Trophoblast cell (in vitro differentiated cells and primary cell): ENCODE measurements at regions not wholly inside any gene's neighbourhood (a gene's known extent, or its start where the extent isn't known, plus 50 kb on each side); places are given as distances from the start of the nearest gene placed in this dataset.

Experiments used
- DNase-seq, 2 donors: peaks; one replicate each; pipeline ENCODE4 v3.0.0-alpha.2; 2016
- H2AFZ ChIP-seq: 2 replicates; pipeline ENCODE4 v1.6.1; 2013; ENCODE audit warnings: low read length, moderate library complexity, mild to moderate bottlenecking; ENCODE audit not compliant: insufficient read depth, poor library complexity
- H2AK5ac ChIP-seq: 2 replicates; pipeline ENCODE4 v1.6.1; 2013; ENCODE audit warnings: mild to moderate bottlenecking, low read length
- H2BK120ac ChIP-seq: 2 replicates; pipeline ENCODE4 v1.6.1; 2013; ENCODE audit warnings: low read length, mild to moderate bottlenecking, moderate library complexity; ENCODE audit not compliant: insufficient read depth, poor library complexity
- H2BK12ac ChIP-seq: 2 replicates; pipeline ENCODE4 v1.6.1; 2013; ENCODE audit warnings: mild to moderate bottlenecking, low read length, moderate library complexity
- H2BK5ac ChIP-seq: 2 replicates; pipeline ENCODE4 v1.6.1; 2013; ENCODE audit warnings: low read length, low read depth, moderate library complexity, mild to moderate bottlenecking; ENCODE audit not compliant: poor library complexity
- H3K14ac ChIP-seq: 2 replicates; pipeline ENCODE4 v1.6.1; 2013; ENCODE audit warnings: mild to moderate bottlenecking, low read length
- H3K18ac ChIP-seq: 2 replicates; pipeline ENCODE4 v1.6.1; 2013; ENCODE audit warnings: mild to moderate bottlenecking, low read length
- H3K23ac ChIP-seq: 2 replicates; pipeline ENCODE4 v1.6.1; 2013; ENCODE audit warnings: low read length
- H3K27ac ChIP-seq: 2 replicates; pipeline ENCODE4 v1.5.1; 2013; ENCODE audit warnings: low read depth, mild to moderate bottlenecking, inconsistent platforms, low read length, moderate library complexity
- H3K27me3 ChIP-seq: 2 replicates; pipeline ENCODE4 v1.6.1; 2013; ENCODE audit warnings: inconsistent platforms, mild to moderate bottlenecking, low read length, moderate library complexity; ENCODE audit not compliant: insufficient read depth
- H3K36me3 ChIP-seq, 2 experiments: 1 replicate in 1 of 2; 2 replicates in 1 of 2; pipeline ENCODE4 v1.6.1; 2013; ENCODE audit warnings: low read length in 2 of 2, mild to moderate bottlenecking in 2 of 2, moderate library complexity in 1 of 2; ENCODE audit not compliant: insufficient read depth in 2 of 2, control insufficient read depth in 1 of 2
- H3K4ac ChIP-seq: 2 replicates; pipeline ENCODE4 v1.6.1; 2013; ENCODE audit warnings: low read depth, mild to moderate bottlenecking, low read length, moderate library complexity
- H3K4me1 ChIP-seq, 2 experiments: 1 replicate in 1 of 2; 2 replicates in 1 of 2; pipeline ENCODE4 v1.6.1; 2013; ENCODE audit warnings: low read length in 2 of 2, mild to moderate bottlenecking in 2 of 2, moderate library complexity in 1 of 2; ENCODE audit not compliant: insufficient read depth in 2 of 2, control insufficient read depth in 1 of 2
- H3K4me2 ChIP-seq: 2 replicates; pipeline ENCODE4 v1.6.1; 2013; ENCODE audit warnings: inconsistent platforms, mild to moderate bottlenecking, low read length, moderate library complexity
- H3K4me3 ChIP-seq: 2 replicates; pipeline ENCODE4 v1.5.1; 2013; ENCODE audit warnings: mild to moderate bottlenecking, low read depth, low read length, inconsistent platforms
- H3K79me1 ChIP-seq: one replicate; pipeline ENCODE4 v1.6.1; 2013; ENCODE audit warnings: low read length
- H3K79me2 ChIP-seq: 2 replicates; pipeline ENCODE4 v1.6.1; 2013; ENCODE audit warnings: low read length, mild to moderate bottlenecking; ENCODE audit not compliant: control insufficient read depth, insufficient read depth, poor library complexity
- H3K9ac ChIP-seq: 2 replicates; pipeline ENCODE4 v1.6.1; 2013; ENCODE audit warnings: mild to moderate bottlenecking, low read length
- H3K9me3 ChIP-seq: 2 replicates; pipeline ENCODE4 v1.6.1; 2013; ENCODE audit warnings: low read depth, mild to moderate bottlenecking, control low read depth, inconsistent platforms, low read length; ENCODE audit not compliant: insufficient read depth
- H4K12ac ChIP-seq: 2 replicates; pipeline ENCODE4 v1.6.1; 2013; ENCODE audit warnings: low read depth, mild to moderate bottlenecking, low read length, moderate library complexity
- H4K8ac ChIP-seq: 2 replicates; pipeline ENCODE4 v1.6.1; 2013; ENCODE audit warnings: low read depth, mild to moderate bottlenecking, low read length, moderate library complexity
- H4K91ac ChIP-seq: one replicate; pipeline ENCODE4 v1.6.1; 2013; ENCODE audit warnings: low read depth, mild to moderate bottlenecking, low read length, moderate library complexity
- WGBS: extraction: QIAGEN DNeasy Blood & Tissue Kit; methylation state at CpG from one replicate; pipeline ENCODE4 v1.1.7; 2013; ENCODE audit warnings: missing lambda C conversion rate; ENCODE audit not compliant: insufficient read length, insufficient coverage; ENCODE audit errors: extremely low coverage; 5-methylcytosine and 5-hydroxymethylcytosine counted together

DNA sequence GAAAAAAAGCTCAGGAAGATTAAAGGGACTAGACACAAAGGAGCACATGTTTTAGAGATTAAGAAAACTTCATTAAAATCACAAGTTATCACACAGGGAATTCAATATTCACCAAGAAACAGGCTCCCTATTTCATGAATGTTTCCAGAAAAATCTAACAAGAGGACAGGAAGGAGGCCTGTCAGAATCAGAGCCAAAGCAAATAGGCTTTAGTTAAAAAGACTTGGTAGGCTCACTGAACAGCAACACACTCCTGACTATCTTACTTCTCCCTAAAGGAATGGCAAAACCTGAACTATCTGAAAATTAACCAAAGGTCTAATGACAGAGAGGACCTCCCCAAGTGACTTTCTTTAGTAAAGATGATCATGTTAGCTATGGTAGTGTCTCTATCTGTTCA, 188.3 kb upstream of the MEOX2 start:
- H2BK120ac ChIP-seq = no peak overlapping the region
- no peak overlapping the region for H3K4ac ChIP-seq
- no peaks in the 10 kb centered on the region for H3K4me1 ChIP-seq
- no peaks in the 10 kb centered on the region for H3K9me3 ChIP-seq
- H3K14ac ChIP-seq = no peak overlapping the region
- no peak for DNase-seq
- H3K79me2 ChIP-seq = no peaks in the 10 kb centered on the region
- no peak overlapping the region for H3K4me2 ChIP-seq
- no peaks in the 10 kb centered on the region for H3K79me1 ChIP-seq
- no peak overlapping the region for H3K23ac ChIP-seq
- H4K8ac ChIP-seq = no peak overlapping the region
- H2AK5ac ChIP-seq = no peak overlapping the region
- H3K27ac ChIP-seq = no peak overlapping the region
- no peak overlapping the region for H4K91ac ChIP-seq
- H3K27me3 ChIP-seq = no peaks in the 10 kb centered on the region
- no peak overlapping the region for H3K18ac ChIP-seq
- H4K12ac ChIP-seq = no peak overlapping the region
- H3K9ac ChIP-seq = no peak overlapping the region
- H2BK5ac ChIP-seq = no peak overlapping the region
- H2BK12ac ChIP-seq = no peak overlapping the region
- H2AFZ ChIP-seq = no peak overlapping the region
- H3K36me3 ChIP-seq = no peaks in the 10 kb centered on the region
- H3K4me3 ChIP-seq = no peak overlapping the region

DNA sequence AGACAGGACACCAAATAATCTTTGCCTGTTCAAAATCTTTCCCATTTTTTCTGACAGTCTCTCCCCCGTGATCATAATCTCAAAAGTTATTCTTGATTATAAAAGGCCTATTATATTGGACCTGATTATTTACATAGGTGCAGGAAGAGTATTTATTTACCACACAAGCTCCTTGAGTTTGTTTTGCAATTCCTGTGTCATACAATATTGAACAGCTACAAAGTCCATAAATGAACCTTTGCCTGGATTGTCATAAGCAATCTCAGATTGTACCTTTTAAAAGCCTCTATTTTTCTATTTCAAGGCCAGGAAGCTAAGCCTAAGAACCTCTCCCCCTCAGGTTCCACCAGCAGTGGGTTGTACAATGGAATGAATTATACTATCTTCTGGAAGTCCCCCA, 183.9 kb upstream of the MEOX2 start:
- H3K9me3 ChIP-seq = no peaks in the 10 kb centered on the region
- no peak for DNase-seq
- no peaks in the 10 kb centered on the region for H3K27me3 ChIP-seq
- no peak overlapping the region for H4K12ac ChIP-seq
- no peaks in the 10 kb centered on the region for H3K4me1 ChIP-seq
- no peak overlapping the region for H3K4ac ChIP-seq
- H4K8ac ChIP-seq = no peak overlapping the region
- H3K36me3 ChIP-seq = no peaks in the 10 kb centered on the region
- H2BK5ac ChIP-seq = no peak overlapping the region
- no peak overlapping the region for H2BK120ac ChIP-seq
- H3K4me3 ChIP-seq = no peak overlapping the region
- no peak overlapping the region for H3K4me2 ChIP-seq
- no peak overlapping the region for H3K14ac ChIP-seq
- no peak overlapping the region for H4K91ac ChIP-seq
- H3K27ac ChIP-seq = no peak overlapping the region
- H3K79me1 ChIP-seq = no peaks in the 10 kb centered on the region
- no peak overlapping the region for H2BK12ac ChIP-seq
- H3K23ac ChIP-seq = no peak overlapping the region
- no peak overlapping the region for H2AFZ ChIP-seq
- no CpG with 5 or more reads among the region's 1 CpG for WGBS
- H3K18ac ChIP-seq = no peak overlapping the region
- no peak overlapping the region for H2AK5ac ChIP-seq
- no peak overlapping the region for H3K9ac ChIP-seq
- H3K79me2 ChIP-seq = no peaks in the 10 kb centered on the region

DNA sequence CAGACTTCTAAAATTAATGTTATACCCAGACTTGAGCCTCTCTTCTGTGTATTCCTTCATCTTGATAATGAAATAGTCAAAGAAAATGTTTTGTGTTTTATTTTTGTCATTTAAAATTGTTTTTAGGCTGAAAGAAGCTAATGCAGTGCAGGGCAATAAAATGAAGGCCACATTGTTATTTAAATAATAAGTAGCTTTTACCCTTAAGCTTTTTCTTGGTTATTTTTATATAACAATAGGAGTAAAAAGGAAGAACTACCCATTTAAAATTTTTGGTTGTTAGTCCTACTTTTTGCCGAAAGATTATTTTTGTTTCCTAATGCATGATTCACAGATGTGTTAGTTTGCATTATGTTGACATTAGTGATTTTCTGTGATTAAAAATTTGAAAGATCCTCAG, 181.0 kb upstream of the MEOX2 start:
- Histone ChIP-seq H2AFZ (no peak overlapping the region), H3K4me3 (no peak overlapping the region), H2BK120ac (no peak overlapping the region), H3K4ac (no peak overlapping the region), H2BK12ac (no peak overlapping the region), H3K79me1 (no peaks in the 10 kb centered on the region), H4K91ac (no peak overlapping the region), H3K36me3 (no peaks in the 10 kb centered on the region), H4K12ac (no peak overlapping the region), H3K14ac (no peak overlapping the region), H4K8ac (no peak overlapping the region), H2AK5ac (no peak overlapping the region), H3K18ac (no peak overlapping the region), H3K79me2 (no peaks in the 10 kb centered on the region), H2BK5ac (no peak overlapping the region), H3K9ac (no peak overlapping the region), H3K27me3 (no peaks in the 10 kb centered on the region), H3K9me3 (no peaks in the 10 kb centered on the region), H3K27ac (no peak overlapping the region), H3K4me1 (no peaks in the 10 kb centered on the region), H3K4me2 (no peak overlapping the region), H3K23ac (no peak overlapping the region)
- WGBS = no CpG with 5 or more reads among the region's 1 CpG
- DNase-seq = no peak

DNA sequence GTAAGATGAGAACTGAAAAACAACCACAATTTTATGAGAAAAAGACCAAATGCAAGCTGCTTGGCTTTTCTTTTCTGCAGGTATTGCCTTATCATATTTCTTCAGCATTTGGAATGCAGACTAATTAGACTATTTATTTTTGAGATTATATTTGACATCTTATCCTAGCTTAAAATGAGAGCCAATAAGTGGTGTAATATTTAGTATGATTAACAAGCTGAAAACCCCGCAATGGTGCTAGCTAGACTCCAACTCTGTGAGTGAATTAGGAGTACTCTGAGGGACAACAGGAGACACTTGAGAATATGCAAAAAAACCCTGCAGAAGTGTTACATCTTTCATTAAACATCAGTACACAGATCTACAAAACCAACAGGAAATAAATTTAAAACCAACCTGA, 180.3 kb upstream of the MEOX2 start:
- Histone ChIP-seq H2AK5ac (no peak overlapping the region), H3K27ac (no peak overlapping the region), H2BK120ac (no peak overlapping the region), H3K18ac (no peak overlapping the region), H3K79me2 (no peaks in the 10 kb centered on the region), H3K4me3 (no peak overlapping the region), H3K9me3 (no peaks in the 10 kb centered on the region), H3K36me3 (no peaks in the 10 kb centered on the region), H4K12ac (no peak overlapping the region), H2AFZ (no peak overlapping the region), H2BK12ac (no peak overlapping the region), H3K14ac (no peak overlapping the region), H2BK5ac (no peak overlapping the region), H4K91ac (no peak overlapping the region), H3K9ac (no peak overlapping the region), H3K79me1 (no peaks in the 10 kb centered on the region), H4K8ac (no peak overlapping the region), H3K4me1 (no peaks in the 10 kb centered on the region), H3K23ac (no peak overlapping the region), H3K4me2 (no peak overlapping the region), H3K4ac (no peak overlapping the region), H3K27me3 (no peaks in the 10 kb centered on the region)
- no peak for DNase-seq
- no CpG with 5 or more reads among the region's 1 CpG for WGBS

DNA sequence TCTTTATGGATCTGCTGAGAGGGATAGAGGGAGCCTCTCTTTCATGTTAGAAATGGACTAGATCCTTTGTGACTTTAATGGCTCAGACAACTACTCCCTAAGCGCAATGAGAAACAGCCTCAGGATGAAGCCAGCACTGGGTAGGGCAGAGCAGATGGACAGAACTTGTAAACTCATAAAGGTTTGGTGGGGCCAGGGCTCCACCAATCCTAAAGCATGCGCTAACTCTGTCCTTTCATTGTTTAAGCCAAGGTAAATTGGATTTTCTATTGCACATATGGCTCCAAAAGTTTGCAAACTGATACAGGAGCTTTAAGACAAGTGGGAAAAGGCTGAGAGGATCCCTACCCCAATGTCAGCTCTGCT, 178.1 kb upstream of the MEOX2 start:
- no peak overlapping the region for H4K12ac ChIP-seq
- DNase-seq = no peak
- no peak overlapping the region for H3K23ac ChIP-seq
- no peak overlapping the region for H3K14ac ChIP-seq
- no peak overlapping the region for H3K18ac ChIP-seq
- H4K8ac ChIP-seq = no peak overlapping the region
- no peak overlapping the region for H2BK5ac ChIP-seq
- no peaks in the 10 kb centered on the region for H3K36me3 ChIP-seq
- no peak overlapping the region for H3K27ac ChIP-seq
- no peak overlapping the region for H2BK12ac ChIP-seq
- no CpG with 5 or more reads among the region's 2 CpGs for WGBS
- no peaks in the 10 kb centered on the region for H3K27me3 ChIP-seq
- H3K4me3 ChIP-seq = no peak overlapping the region
- H3K9me3 ChIP-seq = no peaks in the 10 kb centered on the region
- H2BK120ac ChIP-seq = no peak overlapping the region
- no peak overlapping the region for H4K91ac ChIP-seq
- H3K4ac ChIP-seq = no peak overlapping the region
- H2AK5ac ChIP-seq = no peak overlapping the region
- H3K4me1 ChIP-seq = no peaks in the 10 kb centered on the region
- no peak overlapping the region for H2AFZ ChIP-seq
- no peaks in the 10 kb centered on the region for H3K79me1 ChIP-seq
- no peak overlapping the region for H3K4me2 ChIP-seq
- H3K9ac ChIP-seq = no peak overlapping the region
- no peaks in the 10 kb centered on the region for H3K79me2 ChIP-seq
